PC-3 (cell line): ENCODE measurements at regions not wholly inside any gene's neighbourhood (a gene's known extent, or its start where the extent isn't known, plus 50 kb on each side); places are given as distances from the start of the nearest gene placed in this dataset.

ENCODE experiments used
- ATAC-seq: fragments of 200-7000 bp; cut with Tn5 transposase; 2 replicates; pipeline ENCODE4 v1.9.1; 2020; ENCODE audit warnings: mild to moderate bottlenecking, moderate library complexity
- BruUV-seq: library from RNA; stranded (reverse); fragments of 400-500 nt; replicated peaks from 2 replicates; lab custom pipeline; 2021; lab: Mats Ljungman, UMichigan
- CTCF ChIA-PET: fragments of 300-600 bp; sonication (Branson Sonifier 250); formaldehyde crosslinking; loops from one replicate; lab custom pipeline; 2022; ENCODE audit warnings: antibody characterized with exemption; lab: Charles Lee
- POLR2A ChIA-PET: fragments of 300-600 bp; sonication (Branson Sonifier 250); formaldehyde crosslinking; loops from one replicate; lab custom pipeline; 2022; ENCODE audit warnings: antibody characterized with exemption; ENCODE audit not compliant: unreplicated experiment; lab: Charles Lee
- DNase-seq: peaks from one replicate; pipeline ENCODE4 v3.0.0-alpha.2; 2015
- H2AFZ ChIP-seq: fragments of 300-600 bp; sonication (generic); 2 replicates; pipeline ENCODE4 v1.6.0; 2016; ENCODE audit warnings: antibody characterized with exemption, low read length
- H3F3A ChIP-seq: fragments of 300-600 bp; sonication (generic); one replicate; pipeline ENCODE4 v1.6.0; 2017; ENCODE audit warnings: antibody characterized with exemption, low read length, control low read depth, mild to moderate bottlenecking; ENCODE audit not compliant: unreplicated experiment
- H3K27ac ChIP-seq: fragments of 300-600 bp; sonication (generic); 2 replicates; pipeline ENCODE4 v1.5.1; 2016; ENCODE audit warnings: mild to moderate bottlenecking, low read length
- H3K27me3 ChIP-seq: fragments of 300-600 bp; sonication (generic); 2 replicates; pipeline ENCODE4 v1.6.1; 2016; ENCODE audit warnings: low read length, mixed read lengths
- H3K36me3 ChIP-seq: fragments of 300-600 bp; sonication (generic); 2 replicates; pipeline ENCODE4 v1.6.1; 2016; ENCODE audit warnings: low read depth, mixed run types, low read length, mixed read lengths
- H3K4me1 ChIP-seq: fragments of 300-600 bp; sonication (generic); 2 replicates; pipeline ENCODE4 v1.5.1; 2016; ENCODE audit warnings: low read length; ENCODE audit not compliant: insufficient read depth
- H3K4me2 ChIP-seq: fragments of 300-600 bp; sonication (generic); 2 replicates; pipeline ENCODE4 v1.6.0; 2016; ENCODE audit warnings: low read length
- H3K4me3 ChIP-seq: fragments of 300-600 bp; sonication (generic); 2 replicates; pipeline ENCODE4 v1.5.1; 2016; ENCODE audit warnings: mild to moderate bottlenecking, low read length, mixed read lengths
- H3K79me2 ChIP-seq: fragments of 300-600 bp; sonication (generic); 2 replicates; pipeline ENCODE4 v1.6.1; 2017; ENCODE audit warnings: low read length, mixed read lengths
- H3K9ac ChIP-seq: fragments of 300-600 bp; sonication (generic); 2 replicates; pipeline ENCODE4 v1.6.0; 2016; ENCODE audit warnings: mild to moderate bottlenecking, low read length
- H3K9me2 ChIP-seq: fragments of 300-600 bp; sonication (generic); replicated peaks from 2 replicates; pipeline ENCODE4 v1.6.1; 2016; ENCODE audit warnings: mixed run types, low read length, mixed read lengths
- H3K9me3 ChIP-seq: fragments of 300-600 bp; sonication (generic); 2 replicates; pipeline ENCODE4 v1.6.1; 2016; ENCODE audit warnings: low read length, mixed read lengths
- H4K20me1 ChIP-seq: fragments of 300-600 bp; sonication (generic); 2 replicates; pipeline ENCODE4 v1.6.1; 2016; ENCODE audit warnings: low read length, mixed read lengths
- CTCF ChIP-seq: fragments of 300-600 bp; sonication (generic); conservative IDR thresholded peaks from 2 replicates; pipeline ENCODE4 v1.5.1; 2017; ENCODE audit warnings: antibody characterized with exemption, low read depth, mild to moderate bottlenecking, low read length
- EZH2 ChIP-seq: fragments of 300-600 bp; sonication (generic); IDR thresholded peaks from one replicate; pipeline ENCODE4 v1.6.1; 2017; ENCODE audit warnings: antibody characterized with exemption, mild to moderate bottlenecking, low read length; ENCODE audit not compliant: unreplicated experiment
- EZH2phosphoT487 ChIP-seq: fragments of 300-600 bp; sonication (generic); IDR thresholded peaks from 2 replicates; pipeline ENCODE4 v1.6.1; 2018; ENCODE audit warnings: mild to moderate bottlenecking, antibody characterized with exemption, low read length, borderline replicate concordance
- intact Hi-C: fragments of 100-400 bp; cut with micrococcal nuclease; formaldehyde crosslinking; loops from 2 replicates; pipeline ENCODE4 v1.9.0; 2023

GRCh38 chr5:103764403-103764802 is 201.8 kb upstream of the NUDT12 start:
- TF ChIP-seq EZH2phosphoT487 (no peak), EZH2 (no peak), CTCF (no peak)
- no TSS peak for BruUV-seq
- ChIA-PET POLR2A (no interaction called here), CTCF (no interaction called here)
- Histone ChIP-seq H3K9me2 (no peaks in the 10 kb centered on the region), H3K4me2 (no peak overlapping the region), H3K27me3 (no peaks in the 10 kb centered on the region), H3K9ac (no peak overlapping the region), H3K4me3 (no peak overlapping the region), H4K20me1 (no peaks in the 10 kb centered on the region), H3K9me3 (no peaks in the 10 kb centered on the region), H3K79me2 (no peaks in the 10 kb centered on the region), H3K36me3 (no peaks in the 10 kb centered on the region), H3K27ac (no peak overlapping the region), H3K4me1 (no peaks in the 10 kb centered on the region), H2AFZ (no peak overlapping the region), H3F3A (no peaks in the 10 kb centered on the region)
- ATAC-seq (no peak), DNase-seq (no peak)
- intact Hi-C loops = no loop called here

- Histone ChIP-seq H3K36me3 (no peaks in the 10 kb centered on the region), H3K4me3 (no peak overlapping the region), H2AFZ (no peak overlapping the region), H3K27me3 (no peaks in the 10 kb centered on the region), H3F3A (no peaks in the 10 kb centered on the region), H3K9ac (no peak overlapping the region), H3K4me2 (no peak overlapping the region), H3K9me3 (no peaks in the 10 kb centered on the region), H3K79me2 (no peaks in the 10 kb centered on the region), H4K20me1 (no peaks in the 10 kb centered on the region), H3K9me2 (no peaks in the 10 kb centered on the region), H3K27ac (no peak overlapping the region), H3K4me1 (no peaks in the 10 kb centered on the region)
- CTCF ChIA-PET = no interaction called here
- ATAC-seq (no peak), DNase-seq (no peak)
- intact Hi-C loops = no loop called here
- POLR2A ChIA-PET = no interaction called here
- no TSS peak for BruUV-seq
- no peak for TF ChIP-seq EZH2phosphoT487
- no peak for TF ChIP-seq CTCF
- no peak for TF ChIP-seq EZH2
Observed at GRCh38 chr5:103758996-103759395, 196.4 kb upstream of the NUDT12 start.

GRCh38 chr5:103755974-103756373 is 193.4 kb upstream of the NUDT12 start:
- Histone ChIP-seq H3K9me3 (no peaks in the 10 kb centered on the region), H4K20me1 (no peaks in the 10 kb centered on the region), H3K4me1 (no peaks in the 10 kb centered on the region), H3K27ac (no peak overlapping the region), H3K4me3 (no peak overlapping the region), H2AFZ (no peak overlapping the region), H3K27me3 (no peaks in the 10 kb centered on the region), H3K9ac (no peak overlapping the region), H3F3A (no peaks in the 10 kb centered on the region), H3K9me2 (no peaks in the 10 kb centered on the region), H3K79me2 (no peaks in the 10 kb centered on the region), H3K4me2 (no peak overlapping the region), H3K36me3 (no peaks in the 10 kb centered on the region)
- intact Hi-C loops = no loop called here
- no peak for DNase-seq
- ChIA-PET CTCF (no interaction called here), POLR2A (no interaction called here)
- no peak for TF ChIP-seq CTCF
- TF ChIP-seq EZH2phosphoT487 = no peak
- no peak for TF ChIP-seq EZH2
- ATAC-seq = no peak
- BruUV-seq = no TSS peak
